ENCODE measurements at regions not wholly inside any gene's neighbourhood (a gene's known extent, or its start where the extent isn't known, plus 50 kb on each side); places are given as distances from the start of the nearest gene placed in this dataset.

DNA sequence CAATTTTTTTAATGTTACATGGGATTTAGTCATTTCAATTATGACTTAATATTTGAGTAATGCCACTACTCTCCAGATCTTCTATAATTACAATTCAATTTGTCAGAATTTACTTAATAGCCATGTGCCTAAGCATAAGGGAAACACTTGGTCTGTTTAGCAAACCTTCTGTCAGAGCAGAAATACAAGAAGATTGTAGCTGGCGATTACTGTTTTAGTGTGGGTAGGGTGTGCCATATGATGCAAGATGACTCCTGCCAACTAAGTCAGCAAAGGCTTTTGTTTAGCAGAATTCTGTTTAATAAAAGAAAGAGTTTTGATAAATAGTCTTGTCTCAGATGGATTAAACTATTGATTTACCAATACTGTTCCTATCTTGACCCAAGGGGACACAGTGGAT lies 455.4 kb downstream of the RNF144B start:
- Histone ChIP-seq H3K9me3 (ENCODE audit: insufficient read depth in 2 of 2, low read depth in 1 of 2, low read length in 1 of 2) (no peaks in the 10 kb centered on the region), H3K23me2 (ENCODE audit: low read depth, low read length) (no peaks in the 10 kb centered on the region), H3K9ac (replicated peaks in 1 of 4; ENCODE audit: extremely low read depth in 1 of 4, low read depth in 3 of 4, low read length in 3 of 4) (no peak overlapping the region), H3K79me2 (ENCODE audit: control insufficient read depth in 1 of 2, insufficient read depth in 2 of 2, low read length in 2 of 2) (no peaks in the 10 kb centered on the region), H2BK20ac (ENCODE audit: low read length) (no peak overlapping the region), H3K27me3 (replicated peaks in 1 of 4; ENCODE audit: control insufficient read depth in 3 of 4, extremely low read depth in 1 of 4, insufficient read depth in 3 of 4, low read length in 3 of 4) (no peaks in the 10 kb centered on the region), H3K4me1 (replicated peaks in 1 of 4; ENCODE audit: control insufficient read depth in 3 of 4, insufficient read depth in 4 of 4, low read length in 3 of 4) (no peaks in the 10 kb centered on the region), H3K56ac (replicated peaks; ENCODE audit: insufficient read length, low read depth, low read length) (no peak overlapping the region), H3K79me1 (ENCODE audit: low read depth, low read length) (no peaks in the 10 kb centered on the region), H3K23ac (ENCODE audit: insufficient read length) (no peak overlapping the region), H4K20me1 (replicated peaks in 1 of 2; ENCODE audit: control insufficient read depth in 1 of 2, insufficient read depth in 2 of 2, low read length in 2 of 2) (no peaks in the 10 kb centered on the region), H3K4ac (replicated peaks; ENCODE audit: insufficient read length, low read depth, low read length) (no peak overlapping the region), H3K4me2 (ENCODE audit: insufficient read depth in 1 of 2, low read depth in 2 of 2, low read length in 2 of 2) (no peak overlapping the region), H3K4me3 (ENCODE audit: extremely low read depth in 1 of 4, insufficient read depth in 2 of 4, low read depth in 3 of 4, low read length in 4 of 4) (no peak overlapping the region), H3K14ac (ENCODE audit: insufficient read length) (no peak overlapping the region), H2BK5ac (ENCODE audit: low read depth, low read length) (no peak overlapping the region), H2AK5ac (ENCODE audit: low read depth, low read length) (no peak overlapping the region), H4K91ac (replicated peaks; ENCODE audit: insufficient read length, low read length) (no peak overlapping the region), H2BK12ac (ENCODE audit: low read depth, low read length) (no peak overlapping the region), H2AFZ (ENCODE audit: low read length) (no peak overlapping the region), H3K36me3 (ENCODE audit: control insufficient read depth in 2 of 4, insufficient read depth in 4 of 4, low read length in 3 of 4) (no peaks in the 10 kb centered on the region), H3K27ac (ENCODE audit: low read depth, low read length) (no peak overlapping the region), H2BK120ac (replicated peaks; ENCODE audit: low read depth, low read length) (no peak overlapping the region), H4K5ac (ENCODE audit: insufficient read length, low read depth, low read length) (no peak overlapping the region), H2BK15ac (ENCODE audit: low read length) (no peak overlapping the region), H3K18ac (ENCODE audit: extremely low read depth, low read length) (no peak overlapping the region), H4K8ac (ENCODE audit: extremely low read depth, insufficient read depth, low read length) (no peak overlapping the region)
- no peak for DNase-seq (ENCODE audit: low read depth in 1 of 2, low spot score in 2 of 2)
- POLR2A ChIA-PET (ENCODE audit: partially characterized antibody): no interaction called here
- WGBS, 2 experiments (ENCODE audit: extremely low coverage in 1 of 2, insufficient coverage in 1 of 2, insufficient read length in 1 of 2, insufficient replicate concordance in 2 of 2, low coverage in 1 of 2, low lambda C conversion rate in 2 of 2, missing lambda C conversion rate in 1 of 2): 90% methylated on average over 1 of the region's 1 CpG; no CpG with 5 or more reads in 1 of the 2 experiments
- no peak for FAIRE-seq
- CTCF ChIA-PET (ENCODE audit: partially characterized antibody): no interaction called here
- TF ChIP-seq CBX5 (IDR thresholded peaks at IDR 0.05; ENCODE audit: low read depth, low read length): no peak
- no peak for TF ChIP-seq SIN3A (conservative IDR thresholded peaks at IDR 0.05 in 1 of 2, IDR thresholded peaks at IDR 0.05 in 1 of 2; ENCODE audit: low read depth in 1 of 2, low read length in 2 of 2)
- no peak for TF ChIP-seq PHF8 (conservative IDR thresholded peaks at IDR 0.05; ENCODE audit: low read depth, low read length)
- no peak for TF ChIP-seq BACH1 (IDR thresholded peaks at IDR 0.05; ENCODE audit: low read length)
- TF ChIP-seq BCL11A (IDR thresholded peaks at IDR 0.05; ENCODE audit: low read depth in 2 of 2, low read length in 2 of 2): no peak
- no peak for TF ChIP-seq RAD21 (IDR thresholded peaks at IDR 0.05 in 1 of 2, conservative IDR thresholded peaks at IDR 0.05 in 1 of 2; ENCODE audit: low read depth in 2 of 2, low read length in 2 of 2)
- TF ChIP-seq, protein P1, sequence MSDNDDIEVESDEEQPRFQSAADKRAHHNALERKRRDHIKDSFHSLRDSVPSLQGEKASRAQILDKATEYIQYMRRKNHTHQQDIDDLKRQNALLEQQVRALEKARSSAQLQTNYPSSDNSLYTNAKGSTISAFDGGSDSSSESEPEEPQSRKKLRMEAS (IDR thresholded peaks at IDR 0.05): no peak
- no peak for TF ChIP-seq CTBP2 (IDR thresholded peaks at IDR 0.05; ENCODE audit: borderline replicate concordance, insufficient read depth, insufficient read length, low read length)
- no peak for TF ChIP-seq KDM4A (IDR thresholded peaks at IDR 0.05; ENCODE audit: low read depth, low read length, severe bottlenecking)
- no peak for TF ChIP-seq KDM1A (IDR thresholded peaks at IDR 0.05; ENCODE audit: borderline replicate concordance, low read length)
- TF ChIP-seq, protein P2, sequence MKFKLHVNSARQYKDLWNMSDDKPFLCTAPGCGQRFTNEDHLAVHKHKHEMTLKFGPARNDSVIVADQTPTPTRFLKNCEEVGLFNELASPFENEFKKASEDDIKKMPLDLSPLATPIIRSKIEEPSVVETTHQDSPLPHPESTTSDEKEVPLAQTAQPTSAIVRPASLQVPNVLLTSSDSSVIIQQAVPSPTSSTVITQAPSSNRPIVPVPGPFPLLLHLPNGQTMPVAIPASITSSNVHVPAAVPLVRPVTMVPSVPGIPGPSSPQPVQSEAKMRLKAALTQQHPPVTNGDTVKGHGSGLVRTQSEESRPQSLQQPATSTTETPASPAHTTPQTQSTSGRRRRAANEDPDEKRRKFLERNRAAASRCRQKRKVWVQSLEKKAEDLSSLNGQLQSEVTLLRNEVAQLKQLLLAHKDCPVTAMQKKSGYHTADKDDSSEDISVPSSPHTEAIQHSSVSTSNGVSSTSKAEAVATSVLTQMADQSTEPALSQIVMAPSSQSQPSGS (IDR thresholded peaks at IDR 0.05; ENCODE audit: low read length): no peak
- TF ChIP-seq YY1 (IDR thresholded peaks at IDR 0.05; ENCODE audit: low read depth, low read length): no peak

Data from H1 (cell line).